GM21619 (cell line): ENCODE measurements at regions not wholly inside any gene's neighbourhood (a gene's known extent, or its start where the extent isn't known, plus 50 kb on each side); places are given as distances from the start of the nearest gene placed in this dataset.

Experiments
- ATAC-seq: cut with Tn5 transposase; IDR thresholded peaks from one replicate; pipeline ENCODE4 v1.9.1; 2021; ENCODE audit not compliant: unreplicated experiment

DNA sequence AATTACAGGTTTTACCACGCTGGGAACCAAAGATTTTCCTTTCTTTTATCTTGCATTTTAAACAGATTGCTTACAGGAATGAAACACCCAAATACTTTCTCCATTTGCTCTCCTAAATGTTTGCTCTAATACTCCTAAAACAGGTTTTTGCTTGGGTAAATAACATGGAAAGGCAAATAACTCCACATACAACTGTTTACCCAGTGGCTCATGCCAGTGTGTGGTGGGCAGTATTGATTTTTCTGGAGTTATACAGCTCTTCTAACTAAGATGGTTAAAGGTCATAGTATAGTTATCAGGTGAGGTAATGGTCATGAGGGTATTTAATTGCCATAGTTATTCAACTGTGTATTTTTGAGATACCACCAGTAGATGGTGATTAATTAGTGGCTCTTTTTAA is 61.2 kb upstream of the RAB27B start:
- ATAC-seq = no peak

GRCh38 chr18:54769526-54770464 is 58.5 kb upstream of the RAB27B start:
- no peak for ATAC-seq

DNA sequence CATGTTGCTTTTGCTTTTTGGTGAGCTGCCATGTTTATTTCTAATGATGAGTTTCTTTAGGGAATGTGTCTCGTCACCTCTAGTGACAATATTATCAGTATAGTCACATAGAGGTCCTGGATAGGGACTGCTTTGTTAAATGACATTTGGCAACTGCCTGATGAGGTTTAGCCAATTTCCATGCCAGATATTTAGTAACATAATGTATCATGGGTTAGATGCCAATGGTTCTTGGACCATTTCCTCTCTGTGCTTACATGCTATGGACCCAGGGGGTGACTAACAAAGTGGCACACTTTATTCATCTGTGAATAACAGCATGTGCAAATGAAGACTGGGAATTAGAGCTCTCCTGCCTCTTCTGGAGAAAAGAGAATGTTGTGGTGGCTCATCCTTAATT is 56.2 kb upstream of the RAB27B start:
- no peak for ATAC-seq

DNA sequence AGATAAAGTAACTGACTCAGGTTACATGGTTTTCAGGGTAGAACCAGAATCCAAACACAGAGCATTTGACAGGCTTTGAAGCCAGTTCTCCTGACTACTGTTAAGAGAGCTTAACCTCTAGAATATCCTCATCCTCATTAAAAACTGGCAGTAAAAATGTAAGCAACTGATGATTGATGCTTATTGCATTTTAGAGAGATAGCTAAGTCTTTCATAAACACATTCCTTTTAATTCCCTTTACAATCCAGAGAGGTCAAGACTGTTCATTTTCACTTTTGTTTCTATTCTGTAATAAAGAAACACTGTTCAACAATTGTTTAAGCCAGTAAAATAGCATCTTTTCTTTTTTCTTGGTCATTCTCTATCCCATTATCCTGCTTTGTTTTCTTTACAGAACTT is 53.9 kb upstream of the RAB27B start:
- ATAC-seq = no peak

GRCh38 chr18:54774981-54775665 is 53.2 kb upstream of the RAB27B start:
- no peak for ATAC-seq

- no peak for ATAC-seq
Observed at GRCh38 chr18:54775686-54776085, 52.6 kb upstream of the RAB27B start.

- ATAC-seq = peak; percentile 72
Observed at GRCh38 chr18:54776282-54776977, 51.8 kb upstream of the RAB27B start.

DNA sequence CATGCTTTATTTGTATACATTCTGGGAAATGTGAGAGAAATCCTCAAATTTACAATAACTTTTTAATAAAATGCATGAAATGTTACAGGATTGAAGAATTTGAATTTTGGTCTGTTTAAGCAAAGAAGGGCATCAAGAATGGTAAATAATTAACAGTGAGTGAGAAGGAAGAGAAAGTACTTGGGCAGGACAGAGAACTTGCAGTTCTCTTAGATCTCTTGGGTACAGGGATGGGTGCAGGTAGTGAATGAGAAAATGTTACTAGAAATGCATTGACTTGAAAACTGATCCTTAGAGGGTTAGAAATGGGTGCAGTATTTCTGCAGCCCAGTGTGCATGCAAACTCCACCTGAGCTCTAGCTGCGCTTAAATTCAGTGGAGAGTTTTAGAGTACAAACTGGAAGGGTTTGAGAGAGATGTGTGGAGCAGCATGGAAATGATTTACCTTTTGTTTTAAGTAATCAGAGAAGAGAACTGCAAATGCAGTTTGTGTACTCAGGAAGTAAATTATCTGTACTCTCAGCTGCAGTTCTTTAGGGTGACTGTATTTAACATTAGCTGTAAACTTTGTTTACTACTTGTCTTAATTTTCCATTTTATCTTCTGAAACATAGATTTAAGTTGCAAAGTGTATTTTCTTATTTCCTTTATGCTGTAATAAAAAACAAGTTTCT is 51.0 kb upstream of the RAB27B start:
- peak; percentile 64 for ATAC-seq

DNA sequence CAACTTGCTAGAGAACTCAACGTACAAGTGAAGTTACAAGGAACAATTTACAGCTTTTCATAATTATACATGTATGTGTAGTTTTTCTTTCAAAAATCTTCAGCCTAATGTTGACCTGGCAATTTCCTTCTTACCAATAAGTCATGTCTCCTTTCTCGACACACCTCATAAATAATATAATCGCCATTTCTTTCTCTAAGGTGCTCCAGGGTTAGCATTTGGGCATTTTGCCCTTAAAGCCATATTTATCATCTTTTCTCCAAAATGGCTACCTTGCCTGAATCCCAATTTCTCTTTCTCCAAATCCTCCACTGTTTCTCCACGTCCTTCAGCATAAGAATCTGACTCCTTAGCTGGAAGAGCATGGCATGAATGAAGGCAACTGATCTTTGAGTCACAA is 50.3 kb upstream of the RAB27B start:
- ATAC-seq = no peak
